ENCODE measurements at regions not wholly inside any gene's neighbourhood (a gene's known extent, or its start where the extent isn't known, plus 50 kb on each side); places are given as distances from the start of the nearest gene placed in this dataset.
"Not testable (repeated sequence)": the region's sequence is repeated elsewhere in the genome, so short reads cannot be mapped to it uniquely, and the experiment has no call there.

GRCh38 chr5:163889369-163889768, 383.9 kb downstream of the MAT2B start:
- no peak for DNase-seq

GRCh38 chr5:163890261-163890660, 384.8 kb downstream of the MAT2B start:
- DNase-seq: no peak

GRCh38 chr5:163893281-163893680, 387.9 kb downstream of the MAT2B start:
- DNase-seq: no peak

GRCh38 chr5:163894645-163895044, 389.2 kb downstream of the MAT2B start:
- no peak for DNase-seq

DNA sequence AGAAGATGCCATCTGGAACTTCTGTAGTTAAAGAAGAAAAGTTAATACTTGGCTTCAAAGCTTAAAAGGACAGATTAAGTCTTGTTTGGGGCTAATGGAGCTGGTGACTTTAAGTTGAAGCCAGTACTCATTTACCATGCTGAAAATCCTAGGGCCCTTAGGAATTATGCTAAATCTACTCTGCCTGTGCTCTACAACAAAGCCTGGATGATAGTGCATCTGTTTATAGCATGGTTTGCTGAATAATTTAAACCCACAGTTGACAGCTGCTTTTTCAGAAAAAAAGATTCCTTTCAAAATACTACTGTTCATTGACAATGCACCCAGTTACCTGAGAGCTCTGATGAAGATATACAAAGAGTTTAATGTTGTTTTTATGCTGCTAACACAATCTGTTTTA, 393.5 kb downstream of the MAT2B start:
- DNase-seq: no peak

DNA sequence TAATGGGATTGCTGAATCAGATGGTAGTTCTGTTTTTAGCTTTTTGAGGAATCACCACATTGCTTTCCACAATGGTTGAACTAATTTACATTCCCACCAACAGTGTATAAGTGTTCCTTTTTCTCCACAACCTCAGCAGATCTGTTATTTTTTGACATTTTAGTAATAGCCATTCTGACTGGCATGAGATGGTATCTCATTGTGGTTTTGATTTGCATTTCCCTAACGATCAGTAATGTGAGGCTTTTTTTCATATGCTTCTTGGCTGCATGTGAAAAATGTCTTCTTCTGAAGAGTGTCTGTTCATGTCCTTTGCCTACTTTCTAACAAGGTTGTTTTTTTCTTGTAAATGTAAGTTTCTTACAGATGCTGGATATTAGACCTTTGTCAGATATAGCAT, 402.4 kb downstream of the MAT2B start:
- peak; percentile 33 for DNase-seq

- DNase-seq: no peak
Observed at GRCh38 chr5:163908253-163908652, 402.8 kb downstream of the MAT2B start.

DNA sequence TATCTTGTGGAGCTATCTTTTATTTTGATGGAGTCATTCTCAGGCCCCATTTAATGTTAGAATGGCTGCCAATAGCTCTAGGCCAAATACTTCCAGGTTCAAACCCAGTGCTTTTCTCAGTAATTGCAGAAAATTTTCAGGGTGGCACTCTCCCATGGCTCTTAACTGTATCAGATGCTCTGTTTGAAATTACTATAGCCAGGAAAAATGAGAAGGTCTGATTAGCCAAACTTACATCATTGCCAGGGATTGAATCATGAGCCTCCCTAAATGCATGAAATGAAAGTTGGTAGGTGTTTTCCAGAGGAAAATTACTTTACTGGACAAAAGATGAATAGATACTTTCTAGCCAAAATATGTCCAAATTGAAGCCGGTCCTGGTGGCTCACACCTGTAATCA, 404.8 kb downstream of the MAT2B start:
- no peak for DNase-seq

DNA sequence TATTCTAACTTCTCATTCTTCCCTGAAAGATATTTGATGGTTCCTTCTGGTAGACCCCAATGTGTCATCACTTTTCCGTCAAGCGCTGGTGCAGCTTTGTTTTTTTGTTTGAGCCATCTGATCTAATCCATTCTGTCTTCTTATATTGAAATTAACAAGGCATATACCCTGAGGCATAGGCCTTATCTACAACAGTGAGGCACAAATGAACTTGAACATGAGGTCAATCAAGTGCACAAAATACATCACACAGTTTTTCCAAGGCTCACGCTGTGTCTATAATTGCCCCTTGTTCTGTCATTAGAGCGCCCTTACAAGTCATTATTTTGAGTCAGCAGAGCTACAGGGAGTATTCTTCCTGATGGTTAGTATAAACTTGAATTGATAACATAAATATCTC, 406.6 kb downstream of the MAT2B start:
- DNase-seq: no peak

- no peak for DNase-seq
Observed at GRCh38 chr5:163913548-163913947, 408.1 kb downstream of the MAT2B start.

GRCh38 chr5:163914910-163915309, 409.5 kb downstream of the MAT2B start:
- DNase-seq: peak; percentile 67

DNA sequence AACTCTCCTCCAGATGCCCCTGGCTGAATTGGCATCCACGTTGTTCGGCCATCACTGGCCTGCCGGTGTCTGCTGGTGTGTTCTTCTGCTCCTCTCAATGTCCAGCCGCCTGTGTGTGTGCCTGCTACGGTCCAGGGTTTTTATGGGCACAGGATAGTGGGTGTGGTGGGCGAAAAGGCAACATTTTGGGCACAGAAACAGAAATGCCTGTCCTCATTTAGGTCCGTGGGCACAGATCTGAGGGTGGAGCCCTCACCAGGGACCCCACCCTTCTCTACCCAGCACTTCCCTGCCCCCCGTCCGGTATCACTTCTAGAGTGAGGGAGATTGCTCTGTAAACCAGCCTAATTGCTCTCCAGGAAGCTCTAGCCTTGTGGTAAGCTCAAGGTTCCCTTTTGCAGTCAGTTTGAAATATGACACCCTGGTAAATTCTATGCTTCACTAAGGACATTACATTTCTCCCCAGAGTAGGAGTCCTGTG, 410.1 kb downstream of the MAT2B start:
- DNase-seq: peak; percentile 77

DNA sequence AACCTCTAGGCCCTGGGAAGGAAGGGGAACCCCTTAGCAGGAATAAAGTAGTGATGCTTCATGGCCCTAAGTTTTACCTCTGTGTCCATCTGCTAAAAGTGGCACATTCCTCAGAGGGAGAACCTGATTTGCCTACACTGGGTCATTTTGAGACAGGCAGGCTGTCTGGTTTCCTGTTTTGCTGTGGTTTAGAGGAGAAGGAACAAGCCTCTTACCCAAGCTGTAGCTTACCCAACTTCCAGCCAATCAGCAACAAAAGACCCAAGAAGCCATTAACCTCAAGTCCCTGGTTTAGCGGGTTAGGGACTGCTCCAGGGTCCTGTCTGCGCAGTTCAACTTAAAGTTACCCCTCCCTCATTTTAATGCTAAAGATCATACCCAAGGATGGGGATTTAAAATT, 411.0 kb downstream of the MAT2B start:
- no peak for DNase-seq

- no peak for DNase-seq
Observed at GRCh38 chr5:163916861-163917260, 411.4 kb downstream of the MAT2B start.

DNA sequence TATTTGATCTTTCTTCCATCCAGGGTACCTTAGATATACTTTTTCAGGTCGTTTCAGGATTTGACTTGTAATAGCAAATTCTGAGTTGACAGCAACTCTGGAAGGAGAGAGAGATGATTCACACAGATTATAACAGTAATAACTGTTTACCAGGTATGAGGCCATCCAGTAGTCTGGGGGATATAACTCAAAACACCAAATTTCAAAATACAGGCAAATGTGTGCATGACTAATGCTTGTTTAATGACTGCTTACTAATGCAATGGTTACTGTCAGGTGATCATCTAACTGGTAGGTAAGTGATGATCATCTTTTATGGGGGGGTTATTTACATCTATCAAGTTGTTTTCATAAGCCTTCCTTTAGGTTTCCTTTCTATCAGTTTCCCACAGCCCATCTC, 412.3 kb downstream of the MAT2B start:
- no peak for DNase-seq

DNA sequence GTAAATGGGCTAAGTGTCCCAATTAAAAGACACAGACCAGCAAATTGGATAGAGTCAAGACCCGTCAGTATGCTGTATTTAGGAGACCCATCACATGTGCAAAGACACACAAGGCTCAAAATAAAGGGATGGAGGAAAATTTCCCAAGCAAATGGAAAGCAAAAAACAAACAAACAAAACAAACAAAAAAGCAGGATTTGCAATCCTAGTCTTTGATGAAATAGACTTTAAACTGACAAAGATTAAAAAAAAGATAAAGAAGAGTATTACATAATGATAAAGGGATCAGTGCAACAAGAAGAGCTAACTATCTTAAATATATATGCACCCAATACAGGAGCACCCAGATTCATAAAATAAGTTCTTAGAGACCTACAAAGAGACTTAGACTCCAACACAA, 429.6 kb downstream of the MAT2B start:
- DNase-seq: not testable (repeated sequence)

DNA sequence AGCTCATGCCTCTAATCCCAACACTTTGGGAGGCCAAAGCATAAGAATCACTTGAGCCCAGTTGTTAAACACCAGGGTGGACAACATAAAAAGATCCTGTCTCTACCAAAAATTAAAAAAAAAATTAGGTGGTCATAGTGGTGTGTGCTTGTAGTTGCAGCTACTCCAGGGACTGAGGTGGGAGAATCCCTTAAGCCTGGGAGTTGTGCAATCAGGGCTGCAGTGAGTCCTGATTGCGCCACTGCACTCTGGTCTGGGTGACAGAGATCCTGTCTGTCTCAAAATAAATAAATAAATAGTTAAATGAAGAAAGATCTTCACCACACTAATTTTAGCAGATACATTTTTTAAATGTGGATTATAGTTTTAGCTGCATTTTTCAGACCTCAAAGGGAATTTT, 433.2 kb downstream of the MAT2B start:
- DNase-seq: no peak

DNA sequence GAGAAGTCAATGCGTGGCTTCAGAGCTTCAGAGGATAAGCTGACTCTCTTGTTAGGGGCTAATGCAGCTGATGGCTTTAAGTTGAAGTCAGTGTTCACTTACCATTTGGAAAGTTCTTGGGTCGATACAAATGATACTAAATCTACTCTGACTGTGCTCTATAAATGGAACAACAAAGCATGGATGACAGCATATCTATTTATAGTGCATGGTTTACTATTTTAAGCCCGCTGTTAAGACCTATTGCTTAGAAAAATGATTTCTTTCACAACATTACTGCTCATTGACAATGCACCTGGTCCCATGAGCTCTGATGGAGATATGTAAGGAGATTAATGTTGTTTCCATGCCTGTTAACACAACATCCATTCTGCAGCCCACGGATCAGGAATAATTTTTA, 435.7 kb downstream of the MAT2B start:
- no peak for DNase-seq

GRCh38 chr5:163943546-163943945, 438.1 kb downstream of the MAT2B start:
- no peak for DNase-seq

DNA sequence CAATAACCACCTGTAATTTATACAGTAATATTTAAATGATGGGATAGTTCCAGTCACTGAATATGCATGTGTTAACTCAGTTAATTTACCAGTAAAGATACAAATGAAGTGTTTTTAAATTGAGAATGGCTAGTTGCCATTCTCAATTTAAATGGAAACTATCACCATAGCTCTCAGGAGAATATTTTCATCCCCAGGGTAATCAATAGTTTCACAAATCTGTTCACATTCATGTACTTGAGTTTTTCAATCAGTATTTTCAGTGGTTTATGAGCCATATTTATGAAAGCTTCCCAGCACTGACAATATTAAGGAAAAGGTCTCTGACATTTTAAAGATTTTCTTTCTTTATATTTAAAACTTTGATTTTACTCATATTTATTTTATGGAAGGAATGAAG, 439.3 kb downstream of the MAT2B start:
- DNase-seq: no peak

DNA sequence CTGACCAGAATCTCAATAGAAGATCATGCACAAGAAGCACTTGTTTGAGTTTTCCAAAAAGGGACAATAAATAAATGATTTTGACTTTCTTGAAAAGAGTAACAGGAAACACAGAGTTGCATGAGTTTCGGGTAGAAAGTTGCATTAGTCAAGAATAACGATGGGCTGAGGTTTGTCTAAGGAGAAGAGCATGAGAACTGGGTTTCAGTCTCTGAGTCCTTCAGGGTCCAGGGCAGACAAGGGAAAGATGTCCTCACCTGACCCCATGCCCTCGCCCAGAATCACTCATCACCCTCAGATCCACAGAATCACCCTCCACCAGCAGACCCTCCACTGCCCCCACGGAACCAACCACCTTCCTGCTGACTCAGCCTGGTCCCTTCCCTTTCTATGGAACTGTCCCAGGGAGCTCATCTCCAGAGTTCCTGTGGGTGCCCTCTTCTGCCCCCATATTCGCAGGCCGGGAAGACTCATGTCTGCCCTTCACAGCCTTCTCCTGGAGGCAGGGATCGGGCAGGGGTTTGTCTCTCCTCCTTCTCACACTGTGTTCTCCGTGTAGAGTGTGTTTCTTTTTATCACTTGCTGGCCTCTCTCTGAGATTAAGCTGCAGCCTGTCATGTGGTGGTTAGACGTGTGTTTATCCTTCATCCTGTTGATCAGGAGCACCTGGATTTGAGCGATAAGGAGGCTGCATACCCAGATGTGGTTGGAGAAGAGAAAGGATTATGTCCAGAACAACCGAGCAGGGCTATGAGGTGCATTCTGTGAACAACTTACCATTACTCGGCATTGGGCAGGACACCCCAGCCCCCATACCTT, 442.6 kb downstream of the MAT2B start:
- no peak for DNase-seq

DNA sequence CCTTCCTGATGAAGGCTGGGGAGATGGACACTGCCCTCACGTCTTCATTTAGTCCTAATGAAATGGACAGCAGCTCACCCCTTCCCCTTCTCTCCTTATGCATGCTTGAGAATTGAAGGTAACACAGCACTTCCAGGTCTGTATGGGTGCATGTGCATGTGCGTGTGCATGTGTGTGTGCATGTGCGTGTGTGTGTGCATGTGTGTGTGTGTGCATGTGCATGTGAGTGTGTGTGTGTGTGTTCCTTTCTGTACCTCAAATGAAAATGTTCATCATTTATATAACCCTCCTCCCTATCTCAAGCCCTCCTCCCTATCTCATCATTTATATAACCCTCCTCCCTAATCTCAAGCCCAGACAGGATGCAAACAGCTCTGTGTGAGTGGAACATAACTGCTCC, 444.8 kb downstream of the MAT2B start:
- DNase-seq: no peak

GRCh38 chr5:163951069-163951468, 445.6 kb downstream of the MAT2B start:
- DNase-seq: no peak

GRCh38 chr5:163953901-163954300, 448.5 kb downstream of the MAT2B start:
- no peak for DNase-seq

DNA sequence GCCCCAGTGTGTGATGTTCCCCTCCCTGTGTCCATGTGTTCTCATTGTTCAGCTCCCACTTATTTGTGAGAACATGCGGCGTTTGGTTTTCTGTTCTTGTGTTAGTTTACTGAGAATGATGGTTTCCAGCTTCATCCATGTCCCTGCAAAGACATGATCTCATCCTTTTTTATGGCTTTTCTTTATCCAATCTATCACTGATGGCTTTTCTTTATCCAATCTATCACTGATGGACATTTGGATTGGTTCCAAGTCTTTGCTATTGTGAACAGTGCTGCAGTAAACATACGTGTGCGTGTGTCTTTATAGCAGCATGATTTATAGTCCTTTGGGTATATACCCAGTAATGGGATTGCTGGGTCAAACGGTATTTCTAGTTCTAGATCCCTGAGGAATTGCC, 455.8 kb downstream of the MAT2B start:
- DNase-seq: not testable (repeated sequence)
